ENCODE measurements at regions not wholly inside any gene's neighbourhood (a gene's known extent, or its start where the extent isn't known, plus 50 kb on each side); places are given as distances from the start of the nearest gene placed in this dataset.

- TF ChIP-seq, protein P1, sequence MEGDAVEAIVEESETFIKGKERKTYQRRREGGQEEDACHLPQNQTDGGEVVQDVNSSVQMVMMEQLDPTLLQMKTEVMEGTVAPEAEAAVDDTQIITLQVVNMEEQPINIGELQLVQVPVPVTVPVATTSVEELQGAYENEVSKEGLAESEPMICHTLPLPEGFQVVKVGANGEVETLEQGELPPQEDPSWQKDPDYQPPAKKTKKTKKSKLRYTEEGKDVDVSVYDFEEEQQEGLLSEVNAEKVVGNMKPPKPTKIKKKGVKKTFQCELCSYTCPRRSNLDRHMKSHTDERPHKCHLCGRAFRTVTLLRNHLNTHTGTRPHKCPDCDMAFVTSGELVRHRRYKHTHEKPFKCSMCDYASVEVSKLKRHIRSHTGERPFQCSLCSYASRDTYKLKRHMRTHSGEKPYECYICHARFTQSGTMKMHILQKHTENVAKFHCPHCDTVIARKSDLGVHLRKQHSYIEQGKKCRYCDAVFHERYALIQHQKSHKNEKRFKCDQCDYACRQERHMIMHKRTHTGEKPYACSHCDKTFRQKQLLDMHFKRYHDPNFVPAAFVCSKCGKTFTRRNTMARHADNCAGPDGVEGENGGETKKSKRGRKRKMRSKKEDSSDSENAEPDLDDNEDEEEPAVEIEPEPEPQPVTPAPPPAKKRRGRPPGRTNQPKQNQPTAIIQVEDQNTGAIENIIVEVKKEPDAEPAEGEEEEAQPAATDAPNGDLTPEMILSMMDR (IDR thresholded peaks at IDR 0.05; ENCODE audit: poor library complexity): no peak
- no peak for TF ChIP-seq EZH2phosphoT487 (IDR thresholded peaks at IDR 0.05; ENCODE audit: low read depth, severe bottlenecking, unreplicated experiment)
Measured at GRCh38 chr2:57943315-57943714, 103.3 kb upstream of the VRK2 start.

All from hepatocyte (in vitro differentiated cells).